Dermis blood vessel endothelial cell (primary cell): ENCODE measurements at regions not wholly inside any gene's neighbourhood (a gene's known extent, or its start where the extent isn't known, plus 50 kb on each side); places are given as distances from the start of the nearest gene placed in this dataset.
"Not testable (repeated sequence)": the region's sequence is repeated elsewhere in the genome, so short reads cannot be mapped to it uniquely, and the experiment has no call there.

Experiments used
- DNase-seq: peaks from one replicate; pipeline ENCODE4 v3.0.0; 2010

DNA sequence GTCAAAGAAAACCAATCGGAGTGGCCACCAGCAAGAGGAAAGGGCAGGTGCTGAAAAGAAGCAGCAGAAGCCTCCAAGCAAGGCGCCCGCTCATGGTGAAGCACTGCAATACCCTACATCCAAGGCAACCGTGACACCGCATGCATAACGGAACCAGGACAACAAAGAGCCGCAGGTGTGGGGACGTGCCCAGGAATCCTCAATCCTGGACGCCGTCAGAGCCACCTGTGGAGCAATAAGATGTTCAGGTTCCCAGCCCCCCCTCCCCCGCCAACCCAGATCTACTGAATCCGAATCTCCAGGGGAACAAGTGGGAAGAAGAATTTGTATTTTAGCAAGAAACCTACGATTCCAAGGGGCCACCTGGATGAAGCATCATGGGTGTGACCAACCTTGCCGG lies 70.8 kb downstream of the SHANK2 start:
- no peak for DNase-seq

GRCh38 chr11:71180694-71181470 lies 71.5 kb downstream of the SHANK2 start:
- no peak for DNase-seq

GRCh38 chr11:71179877-71180605 lies 72.3 kb downstream of the SHANK2 start:
- no peak for DNase-seq

DNA sequence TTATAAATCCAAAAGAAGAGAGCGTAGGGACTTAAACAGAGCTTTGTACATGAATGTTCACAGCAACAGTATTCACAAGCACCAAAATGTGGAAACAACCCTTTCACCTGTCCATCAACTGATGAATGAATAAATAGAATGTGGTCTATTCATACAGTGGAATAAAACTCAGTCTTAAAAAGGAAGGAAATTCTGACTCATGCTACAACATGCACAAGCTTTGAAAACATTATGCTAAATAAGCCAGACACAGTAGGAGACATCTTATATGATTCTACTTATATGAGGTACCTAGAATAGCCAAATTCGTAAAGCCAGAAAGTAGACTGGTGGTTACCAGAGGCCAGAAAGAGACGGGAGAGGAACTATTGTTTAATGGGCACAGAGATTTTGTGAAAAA lies 74.3 kb downstream of the SHANK2 start:
- DNase-seq: no peak

GRCh38 chr11:71176812-71177211 lies 75.6 kb downstream of the SHANK2 start:
- DNase-seq: no peak

- DNase-seq: no peak
Measured at GRCh38 chr11:71173709-71174108, 78.7 kb downstream of the SHANK2 start.

GRCh38 chr11:71172680-71173079 lies 79.7 kb downstream of the SHANK2 start:
- DNase-seq: no peak

DNA sequence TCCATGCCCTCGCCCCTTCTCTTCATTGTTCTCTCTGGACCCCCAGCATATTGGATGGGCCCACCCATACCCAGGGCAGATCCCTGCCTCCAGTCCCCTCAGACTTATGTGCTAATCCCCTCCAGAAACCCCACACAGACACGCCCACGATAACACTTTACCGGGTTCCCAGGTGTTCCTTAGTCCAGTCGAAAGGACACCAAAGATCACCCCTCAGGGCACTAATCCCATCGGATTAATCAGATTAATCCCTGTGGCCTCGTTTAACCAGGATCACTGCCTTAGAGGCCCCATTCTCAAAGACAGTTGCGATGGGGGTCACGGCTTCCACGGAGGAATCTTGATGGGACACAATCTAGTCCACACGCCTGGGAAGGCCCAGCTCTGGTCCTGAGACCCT lies 80.8 kb downstream of the SHANK2 start:
- no peak for DNase-seq

GRCh38 chr11:71170624-71171423 lies 81.6 kb downstream of the SHANK2 start:
- DNase-seq: no peak

DNA sequence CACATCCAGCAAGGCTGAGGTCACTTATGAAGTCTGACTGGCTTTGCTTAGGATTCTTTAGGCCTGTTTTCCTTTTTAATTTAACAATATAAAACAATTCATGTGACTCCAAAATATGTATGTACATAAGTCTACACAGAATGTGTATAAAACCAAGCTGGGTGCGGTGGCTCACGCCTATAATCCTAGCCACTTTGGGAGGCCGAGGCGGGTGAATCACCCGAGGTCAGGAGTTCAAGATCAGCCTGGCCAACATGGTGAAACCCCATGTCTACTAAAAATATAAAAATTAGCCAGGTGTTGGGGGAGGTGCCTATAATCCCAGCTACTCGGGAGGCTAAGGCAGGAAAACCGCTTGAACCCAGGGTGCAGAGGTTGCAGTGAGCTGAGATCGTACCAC lies 83.1 kb downstream of the SHANK2 start:
- no peak for DNase-seq

DNA sequence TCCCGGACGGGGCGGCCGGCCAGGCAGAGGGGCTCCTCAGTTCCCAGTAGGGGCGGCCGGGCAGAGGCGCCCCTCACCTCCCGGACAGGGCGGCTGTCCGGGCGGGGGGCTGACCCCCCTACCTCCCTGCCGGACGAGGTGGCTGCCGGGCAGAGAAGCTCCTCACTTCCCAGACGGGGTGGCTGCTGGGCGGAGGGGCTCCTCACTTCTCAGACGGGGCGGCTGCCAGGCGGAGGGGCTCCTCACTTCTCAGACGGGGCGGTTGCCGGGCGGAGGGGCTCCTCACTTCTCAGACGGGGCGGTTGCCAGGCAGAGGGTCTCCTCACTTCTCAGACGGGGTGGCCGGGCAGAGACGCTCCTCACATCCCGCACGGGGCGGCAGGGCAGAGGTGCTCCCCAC lies 84.6 kb downstream of the SHANK2 start:
- DNase-seq: not testable (repeated sequence)

DNA sequence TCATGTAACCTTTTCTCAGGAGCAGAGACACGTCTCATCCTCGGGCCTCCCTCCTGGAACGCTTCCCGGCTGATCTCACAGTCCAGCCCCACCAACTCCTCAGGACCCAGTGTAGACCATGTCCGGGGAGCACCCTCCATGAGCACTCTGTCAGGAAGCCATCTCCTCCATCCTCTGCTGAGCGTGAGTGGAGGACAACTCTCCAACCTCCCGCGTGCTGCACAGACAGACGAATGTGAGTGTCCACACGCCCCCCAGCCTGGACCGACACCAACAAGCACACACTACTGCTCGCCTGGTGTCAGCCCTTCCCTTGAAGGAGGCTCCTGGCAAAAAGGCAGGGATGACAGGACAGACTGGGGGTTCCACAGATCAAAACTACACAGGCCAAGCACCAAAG lies 86.6 kb downstream of the SHANK2 start:
- no peak for DNase-seq

DNA sequence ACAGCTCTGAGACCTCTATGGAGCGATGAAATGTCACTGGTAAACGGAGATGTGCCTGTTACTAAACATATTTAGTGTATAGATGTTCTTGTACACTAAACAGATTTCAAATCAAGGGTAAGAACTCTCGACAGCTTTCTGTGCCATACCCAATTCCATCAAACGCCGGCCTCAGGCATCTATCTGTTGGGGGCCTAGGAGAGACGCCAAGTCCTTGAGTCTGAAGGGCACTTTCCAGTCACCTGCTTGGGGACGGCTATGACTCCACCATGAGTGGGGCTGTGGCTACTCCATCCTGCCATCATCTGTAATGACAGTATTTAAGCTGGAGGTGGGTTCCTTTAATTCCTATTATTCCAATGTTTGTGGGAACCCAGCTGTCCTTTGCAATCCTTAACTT lies 87.8 kb downstream of the SHANK2 start:
- DNase-seq: no peak

GRCh38 chr11:71164186-71164585 lies 88.2 kb downstream of the SHANK2 start:
- DNase-seq: no peak

GRCh38 chr11:71163371-71163770 lies 89.0 kb downstream of the SHANK2 start:
- DNase-seq: no peak

DNA sequence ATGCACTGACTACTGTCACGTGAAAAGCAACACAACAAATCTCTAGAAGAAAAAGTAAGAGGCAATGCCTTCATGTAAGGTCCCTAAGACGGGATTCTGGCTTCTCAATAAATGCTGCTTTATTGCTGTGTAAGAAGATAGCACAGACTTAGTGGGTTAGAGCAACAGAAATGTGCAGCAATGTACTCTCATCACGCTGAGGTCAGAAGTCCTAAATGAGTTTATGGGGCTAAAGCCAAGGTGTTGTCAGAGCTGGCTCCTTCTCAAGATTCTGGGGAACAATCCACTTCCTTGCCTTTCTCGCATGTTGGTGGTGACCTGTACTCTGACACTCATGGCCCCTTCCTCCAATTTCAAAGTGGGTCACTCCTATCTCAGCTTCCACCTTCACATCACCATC lies 93.4 kb downstream of the SHANK2 start:
- DNase-seq: no peak

GRCh38 chr11:71157676-71158075 lies 94.7 kb downstream of the SHANK2 start:
- DNase-seq: not testable (repeated sequence)

DNA sequence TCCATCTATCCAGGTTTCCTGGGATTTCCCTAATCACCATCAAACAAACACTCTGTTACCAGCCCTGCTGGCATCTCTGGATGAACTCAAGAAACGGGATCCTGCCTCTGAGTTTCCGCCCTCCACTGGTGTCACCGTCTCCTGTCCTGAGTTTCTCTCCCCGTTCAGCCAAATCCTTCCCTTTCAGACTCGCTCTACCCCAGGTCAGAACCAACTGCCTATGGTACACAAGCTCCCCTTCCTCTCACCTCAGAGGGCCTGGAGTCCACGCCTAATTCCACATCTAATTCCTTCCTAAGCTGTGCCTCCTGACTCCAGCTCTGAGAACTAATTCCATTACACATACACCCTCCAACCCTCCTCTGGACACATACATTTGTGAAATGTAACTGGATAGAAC lies 96.1 kb downstream of the SHANK2 start:
- DNase-seq: no peak

- DNase-seq: no peak
Measured at GRCh38 chr11:71155846-71156245, 96.5 kb downstream of the SHANK2 start.

- DNase-seq: no peak
Measured at GRCh38 chr11:71154261-71154805, 98.0 kb downstream of the SHANK2 start.

DNA sequence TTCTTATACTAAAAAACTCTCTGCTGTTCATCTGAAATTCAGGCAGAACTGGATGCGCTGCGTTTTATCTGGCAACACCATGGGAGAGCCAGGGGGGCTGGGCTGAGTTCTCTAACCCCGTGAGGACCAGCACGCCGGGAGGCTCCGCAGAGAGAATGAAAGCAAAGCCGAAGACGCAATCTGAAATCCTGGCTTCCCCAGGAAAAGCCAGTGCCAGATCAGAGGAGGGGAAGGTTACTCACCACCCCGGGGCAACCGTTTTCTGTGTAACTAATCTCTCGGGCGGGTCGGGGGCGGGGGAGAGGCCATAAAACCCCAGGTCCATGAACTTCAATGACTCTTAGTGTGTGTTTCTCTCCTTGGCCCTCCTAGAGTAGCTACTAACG lies 99.4 kb downstream of the SHANK2 start:
- no peak for DNase-seq

DNA sequence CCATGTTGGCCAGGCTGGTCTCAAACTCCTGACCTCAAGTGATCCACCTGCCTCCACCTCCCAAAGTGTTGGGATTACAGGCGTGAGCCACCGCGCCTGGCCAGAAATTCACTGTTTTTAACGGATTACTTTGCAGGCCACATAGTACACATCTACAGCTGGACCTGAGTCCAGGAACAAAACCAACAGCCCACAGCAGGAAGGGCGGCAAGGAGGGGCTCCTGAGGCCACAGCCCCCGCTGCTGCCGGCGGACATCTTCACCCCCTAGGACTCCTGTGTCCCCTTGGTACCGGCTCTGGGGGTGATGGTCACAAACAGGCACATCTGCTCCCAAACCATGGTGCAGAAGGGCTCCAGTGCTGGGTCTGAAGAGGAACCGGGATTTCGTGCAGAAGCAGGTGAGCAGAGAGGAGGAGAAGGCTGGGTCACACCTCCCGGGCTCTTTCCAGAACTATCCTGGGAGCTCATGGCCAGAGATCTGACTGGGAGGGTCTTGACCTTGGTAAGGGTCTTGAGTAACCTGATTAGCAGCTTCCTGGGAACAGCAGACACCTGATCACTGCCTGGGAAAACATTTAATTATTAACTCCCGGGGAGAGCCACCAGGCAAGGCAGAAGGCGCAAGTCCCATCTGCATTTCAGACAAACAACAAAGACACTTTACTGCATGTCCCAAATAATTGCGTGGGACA lies 99.9 kb downstream of the SHANK2 start:
- DNase-seq: not testable (repeated sequence)

- no peak for DNase-seq
Measured at GRCh38 chr11:71151561-71151960, 100.8 kb downstream of the SHANK2 start.
